H1 (cell line): ENCODE measurements at regions not wholly inside any gene's neighbourhood (a gene's known extent, or its start where the extent isn't known, plus 50 kb on each side); places are given as distances from the start of the nearest gene placed in this dataset.

Experiments used
- EZH2 ChIP-seq: fragments of 200-600 bp; sonication (generic); IDR thresholded peaks from 2 replicates; pipeline ENCODE4 v1.7.1; 2012; ENCODE audit warnings: low read depth, mild to moderate bottlenecking, moderate library complexity, low read length, inconsistent platforms; ENCODE audit not compliant: severe bottlenecking
- SP1 ChIP-seq: IDR thresholded peaks from 2 replicates; pipeline ENCODE4 v1.6.1; 2011; ENCODE audit warnings: low read depth, low read length

GRCh38 chr22:44404341-44405020, 91.7 kb upstream of the SHISAL1 start:
- TF ChIP-seq EZH2 = no peak
- no peak for TF ChIP-seq SP1
